ENCODE measurements at regions not wholly inside any gene's neighbourhood (a gene's known extent, or its start where the extent isn't known, plus 50 kb on each side); places are given as distances from the start of the nearest gene placed in this dataset.
"Not testable (repeated sequence)": the region's sequence is repeated elsewhere in the genome, so short reads cannot be mapped to it uniquely, and the experiment has no call there.

- no peak for TF ChIP-seq CTCF (IDR thresholded peaks at IDR 0.05)
- no peaks in the 10 kb centered on the region for H3K4me1 ChIP-seq
- H3K36me3 ChIP-seq, result no peaks in the 10 kb centered on the region
- H3K4me3 ChIP-seq, result peak overlapping the region; percentile 30 to 36
- H3K27me3 ChIP-seq, result no peaks in the 10 kb centered on the region
- no peak for DNase-seq (ENCODE audit: low spot score)
- H3K27ac ChIP-seq, result peak overlapping the region in 1 of 2 donors; percentile 10
- no peaks in the 10 kb centered on the region for H3K9me3 ChIP-seq
Measured at GRCh38 chr5:144598451-144599068, 427.9 kb downstream of the KCTD16 start.

- no peaks in the 10 kb centered on the region for H3K27me3 ChIP-seq
- DNase-seq (ENCODE audit: low spot score), result no peak
- no peak overlapping the region for H3K27ac ChIP-seq
- H3K4me3 ChIP-seq, result no peak overlapping the region
- no peaks in the 10 kb centered on the region for H3K9me3 ChIP-seq
- TF ChIP-seq CTCF (IDR thresholded peaks at IDR 0.05), result no peak
- H3K36me3 ChIP-seq, result no peaks in the 10 kb centered on the region
- H3K4me1 ChIP-seq, result no peaks in the 10 kb centered on the region
Measured at GRCh38 chr5:144596517-144596916, 425.8 kb downstream of the KCTD16 start.

GRCh38 chr5:144594919-144595318, 424.2 kb downstream of the KCTD16 start:
- no peaks in the 10 kb centered on the region for H3K36me3 ChIP-seq
- no peak for TF ChIP-seq CTCF (IDR thresholded peaks at IDR 0.05)
- no peak for DNase-seq (ENCODE audit: low spot score)
- no peaks in the 10 kb centered on the region for H3K4me1 ChIP-seq
- no peaks in the 10 kb centered on the region for H3K27me3 ChIP-seq
- H3K9me3 ChIP-seq, result no peaks in the 10 kb centered on the region
- no peak overlapping the region for H3K27ac ChIP-seq
- H3K4me3 ChIP-seq, result no peak overlapping the region

- not testable (repeated sequence) for DNase-seq (ENCODE audit: low spot score); H3K9me3 ChIP-seq; H3K4me3 ChIP-seq; H3K4me1 ChIP-seq; H3K36me3 ChIP-seq; H3K27ac ChIP-seq; H3K27me3 ChIP-seq
Measured at GRCh38 chr5:144594234-144594633, 423.6 kb downstream of the KCTD16 start.

- Histone ChIP-seq H3K27me3 (no peaks in the 10 kb centered on the region), H3K27ac (no peak overlapping the region), H3K9me3 (no peaks in the 10 kb centered on the region), H3K36me3 (no peaks in the 10 kb centered on the region), H3K4me1 (no peaks in the 10 kb centered on the region), H3K4me3 (no peak overlapping the region)
- no peak for DNase-seq (ENCODE audit: low spot score)
- TF ChIP-seq CTCF (IDR thresholded peaks at IDR 0.05), result no peak
Measured at GRCh38 chr5:144585681-144586080, 415.0 kb downstream of the KCTD16 start.

- Histone ChIP-seq H3K4me1 (no peaks in the 10 kb centered on the region), H3K4me3 (no peak overlapping the region), H3K27me3 (no peaks in the 10 kb centered on the region), H3K27ac (no peak overlapping the region), H3K36me3 (no peaks in the 10 kb centered on the region), H3K9me3 (no peaks in the 10 kb centered on the region)
- no peak for TF ChIP-seq CTCF (IDR thresholded peaks at IDR 0.05)
- DNase-seq (ENCODE audit: low spot score), result no peak
Measured at GRCh38 chr5:144583541-144584449, 413.1 kb downstream of the KCTD16 start.

Measured in right atrium auricular region (tissue), 2 donors.